Prostate gland (tissue), 2 donors: ENCODE measurements at regions not wholly inside any gene's neighbourhood (a gene's known extent, or its start where the extent isn't known, plus 50 kb on each side); places are given as distances from the start of the nearest gene placed in this dataset.

Experiments used
- DNase-seq: peaks from one replicate; pipeline ENCODE4 v3.0.0-alpha.2; 2019; ENCODE audit warnings: low spot score
- H3K27ac ChIP-seq, 2 donors: fragments of 200-600 bp; sonication (generic); 2 replicates each; pipeline ENCODE4 v1.5.1; 2017 to 2019
- H3K27me3 ChIP-seq: fragments of 200-600 bp; sonication (generic); replicated peaks from 2 replicates; pipeline ENCODE4 v1.5.1; 2019; ENCODE audit not compliant: insufficient read depth
- H3K36me3 ChIP-seq, 2 donors: fragments of 200-600 bp; sonication (generic); 1 replicate in 1 of 2; 2 replicates in 1 of 2; pipeline versions ENCODE4 v1.5.1 to v1.8.1; 2017 to 2019
- H3K4me1 ChIP-seq: fragments of 200-600 bp; sonication (generic); replicated peaks from 2 replicates; pipeline ENCODE4 v1.5.1; 2019
- H3K4me3 ChIP-seq, 2 donors: fragments of 200-600 bp; sonication (generic); 2 replicates each; pipeline ENCODE4 v1.5.1; 2017 to 2019
- H3K9me3 ChIP-seq: fragments of 200-600 bp; sonication (generic); 2 replicates; pipeline ENCODE4 v1.5.1; 2017
- CTCF ChIP-seq, 4 experiments: fragments of 200-600 bp in 2 of 4; fragments of 450-650 bp in 2 of 4; sonication (generic) in 2 of 4; IDR thresholded peaks; 1 replicate in 3 of 4; 2 replicates in 1 of 4; pipeline ENCODE4 v1.5.1; 2016 to 2019; ENCODE audit warnings: antibody characterized with exemption in 4 of 4, mild to moderate bottlenecking in 2 of 4, moderate library complexity in 2 of 4
- POLR2A ChIP-seq: fragments of 450-650 bp; IDR thresholded peaks from one replicate; pipeline ENCODE4 v1.6.1; 2016; ENCODE audit warnings: antibody characterized with exemption, mild to moderate bottlenecking
- POLR2AphosphoS5 ChIP-seq: sonication (generic); formaldehyde crosslinking; IDR thresholded peaks from one replicate; pipeline ENCODE4 v1.6.1; 2017; ENCODE audit warnings: antibody characterized with exemption
- WGBS: methylation state at CpG from one replicate; pipeline ENCODE4 v1.1.5; 2018; 5-methylcytosine and 5-hydroxymethylcytosine counted together
- intact Hi-C: fragments of 100-400 bp; cut with DNase I; formaldehyde crosslinking; loops from one replicate; pipeline ENCODE4 v1.14.2; 2022

GRCh38 chr5:145056800-145057199 lies 778.3 kb downstream of the PRELID2 start:
- WGBS, result 51% methylated on average over 5 of the region's 5 CpGs
- intact Hi-C loops, result no loop called here

GRCh38 chr5:145050181-145050580 lies 785.0 kb downstream of the PRELID2 start:
- TF ChIP-seq POLR2AphosphoS5, result no peak
- TF ChIP-seq POLR2A, result no peak
- TF ChIP-seq CTCF (IDR thresholded peaks at IDR 0.05), result no peak
- intact Hi-C loops, result no loop called here
- DNase-seq, result no peak
- Histone ChIP-seq H3K36me3 (no peaks in the 10 kb centered on the region), H3K27me3 (no peaks in the 10 kb centered on the region), H3K4me1 (no peaks in the 10 kb centered on the region), H3K27ac (no peak overlapping the region), H3K4me3 (no peak overlapping the region), H3K9me3 (no peaks in the 10 kb centered on the region)
- 76% methylated on average over 1 of the region's 1 CpG for WGBS

More at GRCh38 chr5:145056800-145057199, 778.3 kb downstream of the PRELID2 start:
- TF ChIP-seq POLR2AphosphoS5, result no peak
- TF ChIP-seq CTCF (IDR thresholded peaks at IDR 0.05), result no peak
- TF ChIP-seq POLR2A, result no peak
- DNase-seq, result no peak
- no peaks in the 10 kb centered on the region for H3K9me3 ChIP-seq
- H3K27me3 ChIP-seq, result no peaks in the 10 kb centered on the region
- H3K27ac ChIP-seq, result no peak overlapping the region
- H3K4me1 ChIP-seq, result no peaks in the 10 kb centered on the region
- H3K4me3 ChIP-seq, result no peak overlapping the region
- H3K36me3 ChIP-seq, result no peaks in the 10 kb centered on the region

- intact Hi-C loops, result no loop called here
- Histone ChIP-seq H3K36me3 (no peaks in the 10 kb centered on the region), H3K9me3 (no peaks in the 10 kb centered on the region), H3K4me1 (no peaks in the 10 kb centered on the region), H3K27ac (no peak overlapping the region), H3K27me3 (no peaks in the 10 kb centered on the region), H3K4me3 (no peak overlapping the region)
- TF ChIP-seq CTCF (IDR thresholded peaks at IDR 0.05) (no peak), POLR2AphosphoS5 (no peak), POLR2A (no peak)
- WGBS, result 92% methylated on average over 1 of the region's 1 CpG
- no peak for DNase-seq
Observed at GRCh38 chr5:145044970-145045369, 790.2 kb downstream of the PRELID2 start.

GRCh38 chr5:145028626-145029025 lies 806.5 kb downstream of the PRELID2 start:
- Histone ChIP-seq H3K27ac (no peak overlapping the region), H3K4me3 (no peak overlapping the region), H3K9me3 (no peaks in the 10 kb centered on the region), H3K36me3 (no peaks in the 10 kb centered on the region), H3K27me3 (no peaks in the 10 kb centered on the region), H3K4me1 (no peaks in the 10 kb centered on the region)
- no peak for TF ChIP-seq CTCF (IDR thresholded peaks at IDR 0.05)
- TF ChIP-seq POLR2AphosphoS5, result no peak
- no peak for TF ChIP-seq POLR2A
- DNase-seq, result no peak
- WGBS, result 80% methylated on average over 1 of the region's 1 CpG
- intact Hi-C loops, result no loop called here

- H3K4me1 ChIP-seq, result no peaks in the 10 kb centered on the region
- TF ChIP-seq POLR2A (no peak), CTCF (IDR thresholded peaks at IDR 0.05) (no peak)
Observed at GRCh38 chr5:145027286-145027685, 807.9 kb downstream of the PRELID2 start.

More at GRCh38 chr5:145027286-145027685, 807.9 kb downstream of the PRELID2 start:
- H3K4me3 ChIP-seq, result no peak overlapping the region
- H3K27me3 ChIP-seq, result no peaks in the 10 kb centered on the region
- no peaks in the 10 kb centered on the region for H3K36me3 ChIP-seq
- no peaks in the 10 kb centered on the region for H3K9me3 ChIP-seq
- DNase-seq, result no peak
- H3K27ac ChIP-seq, result no peak overlapping the region
- intact Hi-C loops, result no loop called here
